Testis (tissue), 2 donors: ENCODE measurements at regions not wholly inside any gene's neighbourhood (a gene's known extent, or its start where the extent isn't known, plus 50 kb on each side); places are given as distances from the start of the nearest gene placed in this dataset.

Source experiments
- DNase-seq: peaks from one replicate; pipeline ENCODE4 v3.0.0-alpha.2; 2019
- H3K27ac ChIP-seq, 2 donors: fragments of 200-600 bp; sonication (generic); one replicate each; pipeline ENCODE4 v1.5.1; 2019
- H3K27me3 ChIP-seq: fragments of 200-600 bp; sonication (generic); one replicate; pipeline ENCODE4 v1.5.1; 2019
- H3K36me3 ChIP-seq: fragments of 200-600 bp; sonication (generic); one replicate; pipeline ENCODE4 v1.5.1; 2017; ENCODE audit warnings: low read depth; ENCODE audit errors: missing control alignments
- H3K4me1 ChIP-seq: fragments of 200-600 bp; sonication (generic); one replicate; pipeline ENCODE4 v1.5.1; 2019
- H3K4me3 ChIP-seq, 2 donors: fragments of 200-600 bp; sonication (generic); one replicate each; pipeline ENCODE4 v1.5.1; 2017 to 2019
- H3K9me3 ChIP-seq: fragments of 200-600 bp; sonication (generic); one replicate; pipeline ENCODE4 v1.5.1; 2017
- POLR2A ChIP-seq: fragments of 450-650 bp; IDR thresholded peaks from one replicate; pipeline ENCODE4 v1.6.1; 2017; ENCODE audit warnings: antibody characterized with exemption, mild to moderate bottlenecking, moderate library complexity
- WGBS, 2 donors: methylation state at CpG; one replicate each; pipeline ENCODE4 v1.1.5; 2018; 5-methylcytosine and 5-hydroxymethylcytosine counted together
- intact Hi-C: fragments of 100-400 bp; cut with DNase I; formaldehyde crosslinking; loops from one replicate; pipeline ENCODE4 v1.15.1; 2023; ENCODE audit warnings: low total_unique reads
- TF ChIP-seq, protein P1 (sequence below), 3 experiments: fragments of 450-650 bp in 2 of 3; fragments of 200-600 bp in 1 of 3; sonication (generic) in 1 of 3; IDR thresholded peaks; one replicate each; pipeline ENCODE4 v1.5.1; 2016 to 2019; ENCODE audit warnings: antibody characterized with exemption in 3 of 3, mild to moderate bottlenecking in 2 of 3, moderate library complexity in 1 of 3

- Histone ChIP-seq H3K36me3 (no peaks in the 10 kb centered on the region), H3K27ac (no peak overlapping the region), H3K4me3 (no peak overlapping the region), H3K9me3 (no peaks in the 10 kb centered on the region), H3K4me1 (peaks cover 8% of the 10 kb centered on the region), H3K27me3 (no peaks in the 10 kb centered on the region)
- no peak for TF ChIP-seq POLR2A
- TF ChIP-seq, protein P1, sequence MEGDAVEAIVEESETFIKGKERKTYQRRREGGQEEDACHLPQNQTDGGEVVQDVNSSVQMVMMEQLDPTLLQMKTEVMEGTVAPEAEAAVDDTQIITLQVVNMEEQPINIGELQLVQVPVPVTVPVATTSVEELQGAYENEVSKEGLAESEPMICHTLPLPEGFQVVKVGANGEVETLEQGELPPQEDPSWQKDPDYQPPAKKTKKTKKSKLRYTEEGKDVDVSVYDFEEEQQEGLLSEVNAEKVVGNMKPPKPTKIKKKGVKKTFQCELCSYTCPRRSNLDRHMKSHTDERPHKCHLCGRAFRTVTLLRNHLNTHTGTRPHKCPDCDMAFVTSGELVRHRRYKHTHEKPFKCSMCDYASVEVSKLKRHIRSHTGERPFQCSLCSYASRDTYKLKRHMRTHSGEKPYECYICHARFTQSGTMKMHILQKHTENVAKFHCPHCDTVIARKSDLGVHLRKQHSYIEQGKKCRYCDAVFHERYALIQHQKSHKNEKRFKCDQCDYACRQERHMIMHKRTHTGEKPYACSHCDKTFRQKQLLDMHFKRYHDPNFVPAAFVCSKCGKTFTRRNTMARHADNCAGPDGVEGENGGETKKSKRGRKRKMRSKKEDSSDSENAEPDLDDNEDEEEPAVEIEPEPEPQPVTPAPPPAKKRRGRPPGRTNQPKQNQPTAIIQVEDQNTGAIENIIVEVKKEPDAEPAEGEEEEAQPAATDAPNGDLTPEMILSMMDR (IDR thresholded peaks at IDR 0.05), result no peak
- intact Hi-C loops, result no loop called here
- DNase-seq, result no peak
- WGBS, 2 donors, result 95 to 97% methylated on average over 2 of the region's 2 CpGs
These were observed 75.6 kb upstream of the PKDCC start for GRCh38 chr2:41972179-41972578.

DNA sequence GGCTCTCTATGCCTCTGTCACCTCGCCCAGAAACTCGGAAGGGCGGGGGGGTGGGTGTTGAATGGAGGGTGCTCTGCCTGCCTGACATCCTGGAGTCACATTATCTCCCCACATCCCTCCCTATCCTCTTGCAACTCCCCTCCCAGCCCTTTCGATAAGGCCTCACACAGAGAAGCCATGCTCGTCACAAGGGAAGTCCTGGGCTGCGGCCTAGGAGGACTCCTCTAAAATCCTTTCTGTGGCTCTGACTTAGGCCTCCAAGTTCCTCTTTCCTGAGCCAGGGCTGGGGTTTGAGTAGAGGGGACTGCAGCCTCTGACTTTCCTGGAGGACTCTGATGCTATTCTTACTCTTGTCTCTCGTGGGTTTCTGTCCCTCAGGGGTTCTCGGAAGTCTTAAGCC lies 75.0 kb upstream of the PKDCC start:
- Histone ChIP-seq H3K9me3 (no peaks in the 10 kb centered on the region), H3K4me1 (peaks cover 2% of the 10 kb centered on the region), H3K4me3 (no peak overlapping the region), H3K36me3 (no peaks in the 10 kb centered on the region), H3K27me3 (no peaks in the 10 kb centered on the region), H3K27ac (no peak overlapping the region)
- no peak for TF ChIP-seq POLR2A
- TF ChIP-seq, protein P1 (IDR thresholded peaks at IDR 0.05), result no peak
- WGBS, 2 donors, result 93 to 98% methylated on average over 8 of the region's 8 CpGs
- intact Hi-C loops, result no loop called here
- DNase-seq, result no peak

- Histone ChIP-seq H3K27ac (no peak overlapping the region), H3K9me3 (no peaks in the 10 kb centered on the region), H3K27me3 (no peaks in the 10 kb centered on the region), H3K4me1 (no peaks in the 10 kb centered on the region), H3K36me3 (no peaks in the 10 kb centered on the region), H3K4me3 (no peak overlapping the region)
- WGBS, 2 donors, result 62 to 86% methylated on average over 3 to 4 of the region's 4 CpGs
- no peak for DNase-seq
- TF ChIP-seq, protein P1 (IDR thresholded peaks at IDR 0.05), result no peak
- no peak for TF ChIP-seq POLR2A
- intact Hi-C loops, result no loop called here
These were observed 74.0 kb upstream of the PKDCC start for GRCh38 chr2:41973871-41974270.

DNA sequence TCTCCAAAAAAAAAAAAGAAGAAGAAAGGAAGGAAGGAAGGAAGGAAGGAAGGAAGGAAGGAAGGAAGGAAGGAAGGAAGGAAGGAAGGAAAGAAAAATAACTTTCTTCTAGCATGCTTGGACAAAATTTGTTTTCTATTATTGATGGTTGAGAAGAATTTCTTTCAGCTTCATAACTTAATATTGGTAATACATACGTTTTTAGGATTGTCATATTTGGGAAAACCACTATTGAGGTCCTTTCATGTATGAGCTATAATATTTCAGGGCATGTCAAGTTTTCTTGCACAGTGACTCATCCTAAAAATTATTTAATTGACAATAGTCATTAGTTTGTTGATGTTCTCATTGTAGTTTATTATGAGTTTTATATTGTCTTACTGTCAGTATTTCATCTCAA lies 66.4 kb upstream of the PKDCC start:
- Histone ChIP-seq H3K27ac (no peak overlapping the region), H3K4me3 (no peak overlapping the region), H3K27me3 (no peaks in the 10 kb centered on the region), H3K36me3 (no peaks in the 10 kb centered on the region), H3K9me3 (no peaks in the 10 kb centered on the region), H3K4me1 (no peaks in the 10 kb centered on the region)
- DNase-seq, result no peak
- TF ChIP-seq, protein P1 (IDR thresholded peaks at IDR 0.05), result no peak
- no peak for TF ChIP-seq POLR2A
- whole genome bisulfite sequencing, 2 donors, result 83 to 90% methylated on average over 1 of the region's 1 CpG
- intact Hi-C loops, result no loop called here

- Histone ChIP-seq H3K36me3 (no peaks in the 10 kb centered on the region), H3K27ac (no peak overlapping the region), H3K9me3 (no peaks in the 10 kb centered on the region), H3K27me3 (no peaks in the 10 kb centered on the region), H3K4me1 (peaks cover 15% of the 10 kb centered on the region), H3K4me3 (no peak overlapping the region)
- DNase-seq, result no peak
- intact Hi-C loops, result no loop called here
- WGBS, 2 donors, result 86 to 88% methylated on average over 5 of the region's 5 CpGs
- no peak for TF ChIP-seq POLR2A
- TF ChIP-seq, protein P1 (IDR thresholded peaks at IDR 0.05), result no peak
These were observed 62.2 kb upstream of the PKDCC start for GRCh38 chr2:41985573-41986095.
